NCI-H2196 treated with DMSO at 0.1 percent for 48 hours (cell line): ENCODE measurements at regions not wholly inside any gene's neighbourhood (a gene's known extent, or its start where the extent isn't known, plus 50 kb on each side); places are given as distances from the start of the nearest gene placed in this dataset.

ENCODE experiments used
- DNase-seq: peaks from one replicate; lab custom pipeline; 2025; ENCODE audit not compliant: unreplicated experiment; lab: John Stamatoyannopoulos, UW

DNA sequence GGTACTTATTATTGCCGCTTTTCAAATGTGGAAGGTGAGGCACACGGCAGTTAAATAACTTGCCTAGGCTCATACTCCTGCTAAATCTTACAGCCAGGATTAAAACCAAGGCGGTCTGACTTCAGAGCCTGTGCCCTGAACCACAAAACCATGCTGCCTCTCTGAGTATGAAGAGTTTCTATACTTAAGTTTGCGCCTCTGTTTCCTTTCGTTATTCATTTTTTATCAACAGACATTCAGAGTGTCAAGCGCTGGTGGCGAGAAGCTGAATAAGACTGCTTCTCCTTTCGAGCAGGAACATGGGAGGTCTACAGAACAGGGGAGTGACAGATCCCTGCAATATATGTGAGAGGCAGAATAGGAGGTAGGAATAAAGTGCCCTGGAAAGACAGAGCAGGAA lies 96.0 kb upstream of the DUSP10 start:
- no peak for DNase-seq

DNA sequence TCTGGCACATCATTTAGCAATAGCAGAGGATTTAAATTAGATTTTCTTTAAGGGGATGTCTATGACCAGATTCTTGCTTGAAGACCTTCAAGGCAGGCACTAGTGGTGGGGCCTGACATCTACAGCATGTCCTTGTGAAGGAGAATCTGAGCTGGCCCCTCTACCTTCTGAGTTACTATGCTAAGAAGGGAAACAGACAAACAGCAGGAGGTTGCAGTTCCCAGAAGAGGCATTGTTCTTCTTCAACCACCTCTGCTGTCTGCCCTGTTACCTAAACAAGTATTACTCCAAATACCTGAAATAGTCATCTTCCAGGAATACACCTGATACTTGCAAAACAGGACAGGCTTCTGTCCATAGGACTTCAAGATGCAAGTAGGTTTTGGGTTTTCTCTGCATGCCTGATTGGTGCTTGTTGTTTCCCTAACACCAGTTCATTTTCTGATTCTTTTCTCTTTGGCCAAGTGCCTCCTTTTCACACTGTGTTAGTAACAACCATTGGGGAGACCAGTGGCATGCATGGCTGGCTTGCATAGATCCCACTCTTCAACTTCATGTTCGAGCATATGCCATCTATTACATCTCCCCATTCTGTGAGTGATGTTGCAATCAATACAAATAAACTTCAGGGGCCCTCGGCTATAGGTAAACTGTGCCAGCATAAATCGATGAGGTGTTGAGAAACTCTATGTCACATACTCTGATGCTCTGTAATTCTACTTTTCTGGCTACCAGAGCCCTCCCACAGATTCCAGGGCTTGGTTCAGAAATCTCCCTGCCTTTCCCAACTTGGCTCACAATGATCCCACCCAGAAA lies 93.0 kb upstream of the DUSP10 start:
- DNase-seq = no peak

DNA sequence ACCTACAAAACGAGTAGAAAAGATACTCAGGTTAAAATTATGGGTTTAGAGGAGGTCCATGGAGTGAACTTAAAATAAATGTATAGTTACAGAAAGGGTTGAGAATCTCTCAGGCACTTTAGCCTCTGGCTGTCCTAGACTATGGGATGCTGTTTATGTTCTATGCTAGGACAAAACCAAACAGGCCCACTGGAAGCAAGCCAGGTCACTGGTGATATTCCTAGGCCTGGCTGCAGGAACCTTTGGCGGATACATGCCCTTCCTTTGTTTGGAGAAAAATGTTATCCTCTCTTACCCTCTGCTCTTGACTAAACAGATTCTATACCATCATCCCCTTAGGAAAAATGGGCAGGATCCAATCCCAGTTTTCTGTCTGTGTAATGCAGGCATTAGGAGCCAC lies 90.7 kb upstream of the DUSP10 start:
- DNase-seq = no peak

DNA sequence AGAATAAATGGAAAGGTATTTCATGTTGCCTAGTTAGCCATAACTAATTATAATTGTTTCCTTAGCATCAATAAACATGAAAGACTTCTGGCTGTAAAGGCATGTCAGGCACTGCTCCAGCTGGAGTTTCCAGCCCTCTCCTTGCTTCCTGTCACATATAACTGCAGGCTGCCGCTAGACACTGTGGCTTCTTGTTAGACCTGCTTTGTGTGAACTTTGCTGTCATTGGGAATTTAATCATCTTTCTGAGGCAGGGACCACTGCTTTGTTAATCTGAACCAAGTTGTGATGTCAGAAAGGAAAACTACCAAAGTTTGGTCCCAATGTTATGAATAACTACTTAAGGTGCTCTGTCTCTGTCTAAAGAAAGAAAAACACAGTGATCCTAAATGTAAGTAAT lies 90.3 kb upstream of the DUSP10 start:
- DNase-seq = no peak

DNA sequence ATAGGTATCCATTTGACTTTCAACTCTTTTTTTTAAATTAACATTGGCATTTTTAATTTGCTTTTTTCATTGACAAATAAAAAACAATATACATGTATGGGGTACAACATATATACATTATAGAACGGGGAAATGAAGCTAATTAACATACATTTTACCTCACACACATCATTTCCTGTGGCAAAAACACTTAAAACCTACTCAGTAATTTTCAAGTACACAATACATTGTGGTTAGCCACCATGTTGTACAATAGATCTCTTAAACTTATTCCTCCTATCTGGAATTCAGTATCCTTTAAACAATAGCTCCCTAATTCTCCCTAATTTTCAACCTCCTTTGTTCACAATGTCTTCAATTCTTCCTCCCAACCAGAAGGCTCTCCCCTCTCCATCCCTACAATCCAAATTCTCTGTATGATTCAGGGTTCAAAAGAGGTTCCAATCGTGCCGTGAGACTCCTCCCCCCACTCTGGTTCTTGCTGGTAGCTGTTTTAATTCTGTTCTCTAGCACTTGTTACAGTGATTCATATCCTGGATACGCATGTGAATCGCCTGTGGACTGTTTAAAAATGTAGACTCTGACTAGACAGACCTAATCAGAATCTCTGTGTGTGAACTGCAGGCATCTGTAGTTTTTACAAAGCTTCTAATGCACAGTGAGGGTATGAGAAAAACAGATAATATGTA lies 87.6 kb upstream of the DUSP10 start:
- no peak for DNase-seq

DNA sequence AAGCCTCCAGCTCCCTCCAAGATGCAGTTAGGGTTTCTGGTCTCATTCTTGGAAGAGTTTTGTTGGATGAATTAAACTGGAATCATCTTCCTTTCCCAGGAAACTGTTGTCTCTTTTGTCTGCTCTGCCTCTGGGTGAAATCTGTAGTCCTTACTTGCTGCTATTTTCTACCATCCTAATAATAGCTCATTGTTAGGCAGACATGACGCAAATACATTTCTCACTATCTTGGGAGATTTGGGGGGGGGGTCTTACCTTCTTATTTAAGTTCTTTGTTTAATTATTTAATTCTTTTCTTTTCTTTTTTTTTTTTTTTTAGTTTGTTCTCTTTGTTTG lies 85.4 kb upstream of the DUSP10 start:
- DNase-seq = no peak

DNA sequence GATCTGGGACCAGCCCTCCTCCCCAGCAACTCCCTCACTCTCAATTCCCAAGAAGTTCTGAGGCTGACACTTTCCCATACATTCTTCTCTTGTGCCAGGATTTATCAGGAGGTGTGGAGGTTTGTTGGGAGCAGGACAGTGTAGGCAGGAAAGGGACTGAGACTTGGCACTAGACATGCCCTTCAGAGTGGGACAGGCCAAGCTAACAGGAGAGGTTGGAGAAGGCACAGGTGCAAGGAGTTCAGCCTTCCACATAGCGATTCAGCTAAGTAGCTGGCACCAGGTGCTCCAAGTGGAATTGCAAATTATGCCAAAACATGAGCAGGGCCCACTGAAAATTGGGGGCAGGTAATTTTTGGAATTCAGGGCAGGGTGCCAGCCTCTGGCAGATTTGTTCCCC lies 83.0 kb upstream of the DUSP10 start:
- DNase-seq = no peak

DNA sequence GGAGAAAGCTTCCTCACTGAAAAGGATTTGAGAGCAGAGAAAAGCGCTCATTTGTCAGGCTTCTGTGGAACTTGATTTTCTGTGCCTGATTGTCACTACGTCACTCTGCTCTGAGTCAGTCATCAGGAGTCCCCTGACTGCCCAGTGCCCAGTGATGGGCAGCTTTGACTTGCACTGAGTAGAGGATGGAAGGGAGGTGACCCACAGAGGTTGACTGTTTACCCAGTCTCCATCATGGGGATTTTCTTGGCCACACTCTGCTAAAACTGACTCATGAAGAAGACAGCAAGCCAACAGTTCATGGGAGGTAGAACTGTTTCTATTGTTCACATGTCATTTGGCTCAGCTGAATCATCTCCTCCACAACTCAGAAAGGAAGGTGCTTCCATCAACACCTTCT lies 82.1 kb upstream of the DUSP10 start:
- no peak for DNase-seq

DNA sequence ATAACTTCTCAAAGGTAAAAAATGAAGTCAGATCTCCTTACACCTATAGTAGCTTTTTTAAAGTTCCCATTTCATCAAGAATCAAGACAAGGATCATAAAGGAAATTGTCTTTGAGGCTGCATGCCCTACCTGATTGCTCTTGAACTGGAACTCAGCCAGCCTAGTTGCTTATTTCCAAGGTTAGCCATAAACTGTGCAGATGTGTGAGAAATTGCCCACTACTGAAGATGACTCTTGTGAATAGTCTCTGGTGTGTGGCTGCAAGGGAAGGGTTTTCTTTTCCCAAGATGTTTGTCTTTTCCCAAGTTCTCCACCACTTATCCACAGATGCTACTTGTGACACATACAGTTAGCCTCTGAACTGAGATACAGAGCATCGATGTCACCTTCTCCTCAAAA lies 81.7 kb upstream of the DUSP10 start:
- no peak for DNase-seq

DNA sequence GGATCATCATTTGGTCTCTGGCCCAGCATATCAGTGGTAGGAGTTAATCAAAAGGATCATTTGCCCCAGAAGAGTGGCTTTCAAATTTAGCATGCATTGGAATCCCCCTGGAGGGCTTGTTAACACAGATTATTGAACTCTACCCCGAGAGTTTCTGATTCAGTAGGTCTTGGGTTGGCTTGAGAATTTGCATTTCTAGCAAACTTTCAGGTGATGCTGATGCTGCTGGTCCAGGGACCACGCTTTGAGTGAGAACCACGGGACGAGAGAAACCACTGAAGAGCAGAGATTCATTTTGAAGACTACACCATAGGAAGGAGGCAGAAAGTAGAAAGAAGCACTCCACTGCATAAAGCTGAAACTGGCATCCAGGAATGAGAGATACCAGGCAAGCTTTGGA lies 81.3 kb upstream of the DUSP10 start:
- no peak for DNase-seq

DNA sequence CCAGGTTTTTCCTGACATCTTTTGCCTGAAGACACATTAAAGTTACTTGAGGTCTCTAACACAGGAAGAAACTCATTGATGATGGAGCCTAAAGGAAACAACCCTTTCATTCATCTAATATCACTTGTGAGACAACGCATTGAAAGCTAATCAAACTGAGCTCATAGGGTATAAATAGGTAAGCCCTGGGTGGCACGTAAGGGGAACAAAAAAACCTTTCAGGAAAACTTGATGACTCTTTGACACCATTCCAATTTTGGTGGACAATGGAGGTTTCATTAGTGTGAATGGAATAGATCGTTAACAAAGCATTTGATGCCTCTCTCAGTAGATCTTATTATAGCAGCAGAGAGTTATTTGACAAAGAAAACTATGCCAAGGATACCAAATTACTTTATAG lies 80.7 kb upstream of the DUSP10 start:
- DNase-seq = no peak

DNA sequence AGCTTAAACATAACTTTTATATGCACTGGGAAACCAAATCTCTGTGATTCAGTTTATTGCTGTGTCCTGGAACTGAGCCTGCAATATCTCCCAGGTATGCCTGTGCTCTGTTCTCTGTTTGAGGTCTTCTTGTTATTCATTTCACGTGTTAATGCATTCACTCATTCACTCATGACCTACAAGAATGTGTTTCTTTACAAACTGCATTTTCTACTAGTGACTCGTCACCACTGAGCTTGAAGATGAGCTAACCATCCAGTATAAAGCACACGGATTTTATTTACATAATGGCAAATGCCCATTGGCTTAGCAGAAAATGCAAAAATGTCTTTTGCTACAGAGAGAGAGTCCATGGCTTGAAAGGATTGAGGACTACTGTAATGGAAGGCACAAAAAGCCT lies 75.0 kb upstream of the DUSP10 start:
- DNase-seq = no peak

DNA sequence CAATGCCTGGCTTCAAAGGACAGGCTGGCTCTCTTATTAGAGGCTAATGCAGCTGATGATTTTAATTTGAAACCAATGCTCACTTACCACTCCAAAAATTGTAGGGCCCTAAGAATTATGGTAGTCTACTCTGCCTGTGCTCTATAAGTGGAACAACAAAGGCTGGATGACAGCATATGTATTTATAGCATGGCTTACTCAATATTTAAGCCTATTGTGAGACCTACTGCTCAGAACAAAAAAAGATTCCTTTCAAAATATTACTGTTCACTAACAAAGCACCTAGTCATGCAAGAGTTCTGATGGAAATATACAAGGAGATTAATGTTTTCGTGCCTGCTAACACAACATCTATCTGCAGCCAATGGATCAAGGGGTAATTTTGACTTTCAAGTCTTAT lies 73.8 kb upstream of the DUSP10 start:
- no peak for DNase-seq

DNA sequence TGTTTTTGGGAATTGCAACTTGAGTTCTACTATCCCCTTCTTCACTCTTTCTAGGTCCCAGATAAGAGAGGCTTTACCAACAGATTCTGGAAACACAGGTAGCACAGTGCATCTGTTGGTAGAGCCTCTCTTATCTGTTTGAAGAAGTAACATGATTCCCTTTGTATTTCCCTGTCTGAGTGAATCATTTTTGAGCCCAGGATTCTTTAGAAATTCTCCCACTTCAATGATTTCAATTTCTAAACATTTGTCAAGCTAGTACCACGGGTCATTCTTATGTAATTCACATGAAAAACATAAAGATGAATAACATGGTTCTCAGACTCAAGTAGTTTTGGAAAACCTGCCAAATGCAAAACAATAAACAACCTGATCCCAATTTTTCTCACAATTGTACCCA lies 72.0 kb upstream of the DUSP10 start:
- no peak for DNase-seq

DNA sequence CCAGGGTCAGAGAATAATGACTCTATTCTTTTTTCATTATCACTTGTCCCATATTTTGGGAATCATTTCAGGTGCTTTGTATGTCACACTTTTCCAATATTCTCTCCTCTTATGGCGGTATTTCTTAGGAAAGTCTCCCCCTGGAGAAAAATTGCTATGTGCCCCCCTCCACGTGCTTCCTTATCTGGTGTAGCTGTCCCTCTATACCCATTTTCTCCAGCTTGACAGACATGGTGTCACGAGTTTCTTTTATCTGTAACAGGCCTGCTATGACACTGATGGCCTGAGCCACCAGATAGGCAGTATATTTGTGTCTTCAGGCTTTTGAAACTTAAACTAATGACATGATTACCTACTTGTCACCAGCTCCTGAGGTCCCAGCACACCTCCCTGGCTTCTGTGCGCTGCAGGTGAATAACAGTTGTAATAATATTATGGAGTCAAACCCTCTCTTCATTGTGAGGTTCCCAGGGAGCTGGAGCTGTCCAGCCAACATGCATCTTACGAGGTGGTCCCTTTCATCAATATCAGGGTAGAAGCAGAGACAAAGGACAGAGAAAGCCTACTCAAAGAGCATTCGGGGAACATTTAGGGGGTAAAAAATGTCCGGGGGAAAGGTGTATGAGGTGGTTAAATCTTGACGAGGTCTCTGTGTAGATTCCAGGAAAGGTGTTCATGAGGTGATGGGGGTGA lies 71.2 kb upstream of the DUSP10 start:
- no peak for DNase-seq

DNA sequence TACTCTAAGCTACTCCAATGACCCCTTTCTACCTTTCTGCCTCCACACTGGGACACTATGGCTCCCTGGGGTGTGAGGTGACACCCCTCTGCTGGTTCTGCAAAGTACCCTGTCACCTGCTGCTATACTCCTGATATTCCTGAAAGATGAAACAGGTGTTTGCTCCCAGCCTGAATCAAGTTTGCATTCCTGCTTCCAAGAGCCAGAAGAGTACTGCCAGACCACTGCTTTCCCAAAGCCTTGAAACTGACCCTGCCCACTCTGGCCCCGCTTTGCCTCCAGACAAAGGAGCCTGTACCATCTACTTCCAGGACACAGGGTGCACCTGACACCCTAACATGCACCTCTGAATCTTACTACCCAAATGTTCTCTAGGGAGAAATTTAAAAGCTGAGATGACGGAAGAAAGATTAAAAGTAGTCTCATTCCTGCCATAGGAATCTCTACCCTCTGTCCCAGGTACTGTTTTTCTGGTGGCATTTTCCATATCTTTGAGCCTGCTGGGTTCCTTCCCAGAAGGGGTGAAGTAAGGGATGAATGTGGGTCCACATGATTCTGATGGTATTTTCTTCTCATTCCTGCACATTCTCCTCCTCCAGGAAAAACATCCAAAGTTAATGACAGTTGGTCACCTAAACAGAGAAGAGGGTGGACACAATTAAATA lies 70.3 kb upstream of the DUSP10 start:
- no peak for DNase-seq

DNA sequence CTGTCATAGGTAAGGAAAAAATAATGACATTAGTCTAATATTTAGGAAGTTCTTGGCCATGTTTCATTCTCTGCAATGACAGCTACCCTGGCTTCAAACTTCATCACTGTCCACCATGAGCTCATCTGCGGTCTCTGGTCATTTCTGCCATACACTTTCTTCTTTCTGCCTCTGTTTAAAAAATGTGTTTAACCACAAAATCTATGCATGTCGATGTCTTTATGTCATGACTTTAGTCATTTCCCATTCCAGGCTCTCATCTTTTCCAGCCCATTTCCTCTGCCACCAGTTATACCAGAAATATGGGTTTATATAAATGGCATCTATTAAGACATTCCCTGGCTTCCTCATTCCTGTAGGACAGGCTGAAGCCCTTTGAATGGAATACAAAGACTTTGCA lies 68.5 kb upstream of the DUSP10 start:
- DNase-seq = no peak

DNA sequence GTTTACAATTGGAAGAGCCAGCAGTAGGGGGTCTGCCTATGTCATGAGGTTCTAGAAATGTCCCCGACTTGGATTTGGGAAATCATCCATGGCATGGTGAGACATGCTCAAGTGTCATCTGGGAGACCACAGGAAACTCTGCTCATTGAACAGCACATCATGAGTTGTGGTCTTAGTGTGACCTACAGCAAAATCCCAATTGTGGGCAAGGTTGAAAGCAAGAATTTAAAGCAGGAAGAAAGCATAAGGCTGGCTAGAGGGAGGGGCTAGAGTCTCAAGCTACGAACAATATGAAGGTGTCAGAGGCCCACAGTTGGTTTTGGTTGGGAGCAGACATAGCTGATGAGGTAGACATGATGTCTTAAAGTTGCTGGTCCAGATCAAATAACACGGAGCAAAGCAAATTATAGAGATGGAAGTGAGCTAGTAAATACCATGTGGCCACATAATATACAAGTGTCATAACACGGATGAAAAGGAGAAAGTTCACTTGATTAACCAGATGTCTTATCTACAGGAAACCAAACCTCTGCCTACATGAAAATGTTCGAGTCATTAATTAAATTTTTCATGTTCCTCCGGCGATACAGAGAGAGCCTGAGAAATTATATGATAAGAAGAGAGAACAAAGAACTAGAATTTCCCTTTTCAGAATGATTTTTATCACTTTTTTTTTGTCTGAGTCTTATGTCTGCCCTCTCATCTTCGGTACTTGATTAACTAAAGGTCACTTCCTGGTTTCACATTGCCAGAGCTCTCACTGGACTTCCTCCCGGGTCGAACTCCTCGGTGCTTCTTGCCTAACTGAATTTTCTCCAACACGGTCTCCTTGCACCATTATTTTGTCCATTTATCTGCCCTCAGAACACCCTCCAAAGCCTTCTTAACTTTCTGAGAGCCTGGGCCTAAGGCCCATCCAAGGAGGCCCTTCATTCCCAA lies 67.5 kb upstream of the DUSP10 start:
- no peak for DNase-seq

DNA sequence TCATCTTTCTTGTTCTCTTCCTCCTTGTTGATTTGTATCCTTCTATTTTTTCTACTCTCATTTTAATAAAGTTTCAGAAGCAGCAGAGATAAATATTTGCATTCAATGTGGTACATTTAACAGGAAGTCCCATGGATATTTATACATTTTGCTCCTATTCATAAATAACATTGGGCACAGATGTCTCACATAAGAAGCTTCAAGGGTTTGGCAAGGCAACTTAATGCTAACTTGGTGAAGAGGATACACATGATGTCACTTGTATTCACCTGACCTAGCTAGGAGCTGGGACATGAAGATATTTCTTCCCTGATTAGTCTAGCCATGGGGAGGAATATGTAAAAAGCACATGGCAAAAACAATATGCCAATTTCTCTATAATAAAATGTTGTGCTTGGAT lies 65.1 kb upstream of the DUSP10 start:
- no peak for DNase-seq

DNA sequence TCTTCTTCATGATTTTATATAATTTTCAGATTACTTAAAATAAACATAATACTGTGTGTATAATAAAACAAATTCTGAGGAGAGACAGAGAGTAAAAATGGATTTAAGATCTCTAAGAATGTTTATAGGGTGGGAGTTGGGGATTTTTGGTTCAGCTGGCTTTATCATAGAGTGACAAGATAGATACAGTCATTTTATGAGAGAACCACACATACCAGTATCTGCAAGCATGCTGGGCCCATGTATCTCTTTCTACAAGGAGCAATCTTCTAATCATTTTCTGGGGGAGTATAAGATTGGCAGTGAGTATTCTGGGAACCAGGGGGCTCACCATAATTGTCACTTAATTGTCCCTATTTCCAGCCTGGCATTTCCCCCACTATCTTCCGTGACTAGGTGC lies 64.3 kb upstream of the DUSP10 start:
- no peak for DNase-seq

DNA sequence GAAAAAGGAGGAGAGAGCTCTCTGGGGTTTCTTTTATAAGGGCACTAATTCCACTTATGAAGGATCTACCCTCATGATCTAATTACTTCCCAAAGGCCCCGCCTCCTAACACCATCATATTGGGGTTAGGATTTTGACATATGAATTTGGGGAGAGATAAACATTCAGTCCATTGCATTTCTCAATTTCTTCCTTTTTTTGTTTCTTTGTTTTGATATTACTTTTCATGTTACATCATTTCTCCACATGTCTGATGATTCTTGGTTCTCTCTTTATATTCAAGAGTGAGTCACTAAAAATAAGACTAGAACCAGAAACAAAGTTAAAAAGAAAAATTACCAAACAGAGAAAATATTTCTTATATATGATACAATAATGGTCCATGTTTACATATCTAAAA lies 63.2 kb upstream of the DUSP10 start:
- no peak for DNase-seq
